ENCODE measurements at regions not wholly inside any gene's neighbourhood (a gene's known extent, or its start where the extent isn't known, plus 50 kb on each side); places are given as distances from the start of the nearest gene placed in this dataset.
"Not testable (repeated sequence)": the region's sequence is repeated elsewhere in the genome, so short reads cannot be mapped to it uniquely, and the experiment has no call there.

DNA sequence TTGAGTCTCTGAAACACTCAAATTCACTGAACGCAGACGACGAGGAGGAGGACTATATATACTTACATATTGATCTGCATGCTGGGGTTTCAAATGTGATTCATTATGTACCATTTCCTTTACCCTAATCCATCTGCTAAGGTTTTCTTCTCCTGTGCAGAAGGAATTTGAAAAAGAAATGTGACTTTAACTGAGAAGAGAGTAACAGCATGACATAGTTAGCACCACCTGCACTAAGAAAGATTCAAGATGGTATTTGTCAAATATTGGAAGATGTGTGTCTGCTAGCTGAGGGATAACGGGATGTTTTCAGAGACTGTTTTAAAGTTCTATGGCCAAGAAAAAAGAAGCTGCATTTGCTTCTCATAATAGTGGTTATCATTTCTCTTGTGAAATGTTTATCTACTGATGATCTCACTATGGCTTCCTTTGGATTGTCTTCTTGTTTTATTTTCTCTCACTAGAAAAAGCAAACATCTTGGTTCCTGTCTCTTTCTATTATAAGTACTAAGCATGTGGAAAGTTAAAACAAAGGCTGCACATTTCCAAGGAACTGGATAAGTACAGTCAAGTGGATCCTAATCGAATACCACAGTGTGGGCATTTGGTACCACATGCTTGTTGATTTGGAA lies 89.8 kb upstream of the TLE4 start:
- DNase-seq (ENCODE audit: extremely low spot score, insufficient read length, low read depth) (no peak), FAIRE-seq (no peak)

DNA sequence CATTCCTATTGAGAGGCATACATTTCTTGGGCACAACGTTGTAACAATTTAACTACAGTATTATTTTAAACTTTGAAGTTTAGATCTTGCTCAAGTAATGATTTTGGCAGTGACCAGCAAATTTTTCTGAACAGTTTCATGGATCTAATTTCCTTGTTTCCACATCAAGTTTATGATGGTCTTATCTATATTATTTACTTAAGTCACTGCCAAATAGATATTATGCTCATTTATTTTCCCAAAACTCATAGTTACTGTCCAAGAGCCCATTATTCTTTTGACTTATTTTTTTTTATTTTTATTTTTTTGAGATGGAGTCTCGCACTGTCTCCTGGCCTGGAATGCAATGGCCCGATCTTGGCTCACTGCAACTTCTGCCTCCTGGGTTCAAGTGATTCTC lies 86.5 kb upstream of the TLE4 start:
- DNase-seq (ENCODE audit: extremely low spot score, insufficient read length, low read depth) (no peak), FAIRE-seq (no peak)

DNA sequence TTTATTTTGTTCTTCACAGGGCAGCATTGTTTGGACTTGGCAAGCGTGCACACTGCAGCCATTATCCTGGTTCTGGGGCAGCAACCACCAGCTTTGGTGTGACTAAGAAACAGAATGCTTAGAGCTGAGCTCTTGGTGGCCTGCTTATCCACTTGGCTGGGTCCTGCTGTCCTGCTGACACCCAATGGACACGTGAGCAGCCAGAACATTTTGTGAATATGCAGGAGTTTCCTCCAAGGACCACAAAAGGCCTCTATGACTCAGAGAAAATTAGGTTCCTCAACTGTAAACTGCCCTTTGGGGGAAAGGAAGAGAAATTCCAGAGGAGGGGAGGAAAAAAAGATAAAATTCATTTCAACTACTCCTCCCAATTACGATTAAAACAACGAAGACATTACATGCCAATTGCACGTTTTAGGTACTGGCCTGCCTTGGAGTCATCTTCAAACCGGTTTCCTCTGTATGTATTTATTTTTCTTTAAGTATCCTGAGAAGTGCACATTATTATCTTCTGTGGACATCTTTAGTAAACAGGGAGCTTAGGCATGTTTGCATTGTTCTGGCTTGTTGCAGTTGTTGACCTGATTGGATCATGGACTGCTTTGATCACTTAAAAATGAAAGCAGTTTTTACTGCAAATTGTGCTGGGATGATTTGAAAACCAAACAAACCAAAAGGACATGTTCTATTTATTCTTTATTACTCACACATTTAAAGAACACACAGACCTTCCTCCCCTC lies 82.3 kb upstream of the TLE4 start:
- DNase-seq (ENCODE audit: extremely low spot score, insufficient read length, low read depth) = no peak

DNA sequence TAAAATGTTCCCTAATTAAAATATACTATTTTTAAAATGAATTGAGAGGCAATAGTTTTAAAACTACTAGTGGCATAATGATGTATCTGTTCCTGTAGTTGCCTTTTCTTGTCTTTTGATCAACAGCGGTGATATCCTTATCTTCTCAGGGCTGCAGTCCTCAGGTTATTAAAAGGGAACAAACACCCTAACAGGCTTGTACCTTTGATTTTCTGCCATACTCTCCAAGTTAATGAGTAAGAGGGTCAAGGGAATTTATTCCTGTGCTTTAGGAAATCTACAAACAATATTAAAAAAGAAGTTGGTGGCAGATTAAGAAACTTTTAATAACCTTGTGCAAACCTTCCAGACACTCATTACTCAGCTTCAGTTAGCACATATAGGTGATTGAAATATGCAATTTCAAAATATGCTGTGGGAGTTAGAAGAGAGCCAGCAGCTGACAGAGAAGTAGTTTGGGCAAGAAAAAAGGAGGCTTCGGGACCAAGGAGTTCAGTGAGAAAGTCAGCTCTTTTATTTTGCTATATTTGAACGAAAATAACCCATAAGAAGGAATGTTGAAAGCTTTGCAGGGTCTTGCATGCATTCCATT lies 81.0 kb upstream of the TLE4 start:
- no peak for FAIRE-seq
- no peak for DNase-seq (ENCODE audit: extremely low spot score, insufficient read length, low read depth)

More for the DNA sequence above, 82.3 kb upstream of the TLE4 start:
- FAIRE-seq = no peak

DNA sequence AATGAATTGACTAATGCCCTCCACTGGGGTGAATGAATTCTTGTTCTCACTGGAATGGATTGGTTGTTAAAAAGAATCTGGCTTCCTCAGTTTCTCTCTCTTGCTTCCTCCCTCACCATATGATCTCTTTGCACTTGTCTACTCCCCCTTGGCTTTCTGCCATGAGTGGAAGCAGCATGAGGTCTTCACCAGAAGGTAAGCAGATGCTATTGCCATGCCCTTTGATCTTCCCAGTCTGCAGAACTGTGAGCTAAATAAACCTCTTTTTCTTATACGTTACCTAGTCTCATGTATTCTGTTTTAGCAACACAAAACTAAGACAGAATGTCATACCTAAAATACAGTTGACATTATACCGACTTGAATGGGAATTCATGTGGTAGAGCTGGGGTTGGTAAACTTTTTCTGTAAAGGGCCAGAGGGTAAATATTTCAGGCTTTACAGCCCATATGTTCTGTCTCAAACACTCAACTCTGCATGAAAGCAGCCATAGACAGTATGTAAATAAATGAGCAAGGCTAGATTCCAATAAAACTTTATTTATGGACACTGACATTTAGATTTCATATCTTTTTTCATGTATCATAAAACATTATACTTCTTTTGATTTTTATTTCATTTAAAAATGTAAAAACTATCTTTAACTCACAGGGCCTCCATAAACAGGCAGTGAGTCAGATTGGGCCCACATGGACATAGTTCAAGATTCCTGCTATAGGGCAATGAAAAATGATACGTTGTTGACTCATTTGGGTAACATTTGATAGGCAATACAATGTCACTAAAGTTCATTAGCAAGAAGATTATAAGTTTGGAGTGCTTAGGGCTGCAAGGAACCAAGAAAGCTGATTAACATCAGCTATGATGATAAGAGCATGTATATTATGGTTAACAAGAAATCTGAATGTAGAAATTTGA lies 79.4 kb upstream of the TLE4 start:
- DNase-seq (ENCODE audit: extremely low spot score, insufficient read length, low read depth) = no peak
- FAIRE-seq = no peak

DNA sequence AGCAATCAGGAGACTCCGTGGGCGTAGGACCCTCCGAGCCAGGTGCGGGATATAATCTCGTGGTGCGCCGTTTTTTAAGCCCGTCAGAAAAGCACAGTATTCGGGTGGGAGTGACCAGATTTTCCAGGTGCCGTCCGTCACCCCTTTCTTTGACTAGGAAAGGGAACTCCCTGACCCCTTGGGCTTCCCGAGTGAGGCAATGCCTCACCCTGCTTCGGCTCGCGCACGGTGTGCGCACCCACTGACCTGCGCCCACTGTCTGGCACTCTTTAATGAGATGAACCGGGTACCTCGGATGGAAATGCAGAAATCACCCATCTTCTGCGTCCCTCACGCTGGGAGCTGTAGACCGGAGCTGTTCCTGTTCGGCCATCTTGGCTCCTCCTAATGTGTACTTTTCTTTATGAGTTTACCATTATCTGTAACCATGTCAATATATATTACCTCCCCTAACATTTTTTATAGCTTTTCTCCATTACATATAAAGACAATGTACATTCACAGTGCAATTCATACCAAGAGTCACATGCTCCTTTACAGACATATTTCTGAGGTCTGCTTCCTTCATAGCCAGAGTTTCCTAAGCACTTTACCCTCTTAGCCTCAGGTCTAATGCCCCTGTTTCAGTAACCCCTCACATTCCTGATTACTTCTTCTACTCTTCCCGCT lies 71.4 kb upstream of the TLE4 start:
- DNase-seq (ENCODE audit: extremely low spot score, insufficient read length, low read depth); FAIRE-seq: not testable (repeated sequence)

DNA sequence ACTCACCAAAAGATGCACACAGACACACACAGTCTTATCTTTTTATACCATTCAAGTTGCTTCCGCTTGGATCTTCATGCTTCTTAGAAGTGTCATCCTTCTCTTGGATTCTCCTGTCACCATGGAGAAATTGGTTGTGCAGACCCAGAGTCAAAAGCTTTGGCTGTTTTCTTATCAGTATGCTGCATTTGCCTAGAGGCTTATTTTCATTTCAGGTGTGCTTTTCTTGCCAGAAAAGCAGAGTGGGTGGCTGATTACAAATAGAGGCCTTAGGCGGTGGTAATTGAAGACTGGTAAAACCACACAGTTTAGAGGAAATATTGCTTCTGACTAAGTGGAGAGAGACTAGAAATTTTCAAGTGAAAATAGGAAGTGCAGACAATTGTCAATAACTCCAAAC lies 70.2 kb upstream of the TLE4 start:
- DNase-seq (ENCODE audit: extremely low spot score, insufficient read length, low read depth) (no peak), FAIRE-seq (no peak)

DNA sequence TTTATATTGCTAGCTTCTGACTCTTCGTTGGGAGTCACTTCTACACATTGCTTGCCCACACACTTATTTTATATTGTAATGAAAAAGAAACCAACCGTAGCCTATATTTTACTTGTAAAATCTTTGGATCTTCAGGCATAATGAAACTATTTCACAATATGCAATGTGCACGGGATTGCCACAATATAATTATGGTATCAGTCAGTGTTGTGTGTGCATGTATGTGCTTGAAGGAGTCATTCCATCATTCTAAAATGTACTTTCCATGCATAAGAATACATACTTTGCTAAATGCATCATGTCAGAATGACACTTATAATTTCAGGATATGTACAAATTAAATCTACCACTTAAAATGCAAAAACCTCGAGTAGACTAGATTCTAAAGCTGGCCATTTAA lies 64.0 kb upstream of the TLE4 start:
- FAIRE-seq = no peak

DNA sequence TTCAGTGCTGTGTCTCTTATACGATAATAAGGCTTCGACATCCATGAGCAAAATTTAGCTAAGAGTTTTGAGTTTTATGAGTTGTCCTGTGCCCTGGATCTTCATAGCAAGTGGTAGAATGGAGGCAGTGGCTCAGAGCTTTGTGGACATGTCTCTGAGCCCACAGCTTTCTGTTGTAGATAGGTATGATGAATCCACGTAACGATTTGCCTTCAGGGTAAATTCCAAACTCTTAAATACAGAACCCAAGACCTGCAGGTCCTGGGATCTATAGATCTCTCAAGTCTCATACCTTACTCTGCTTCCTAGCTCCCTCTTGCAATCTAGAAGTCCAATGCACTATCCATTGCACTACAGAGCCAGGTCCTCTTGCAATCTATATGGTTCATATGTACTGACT lies 59.5 kb upstream of the TLE4 start:
- FAIRE-seq (no peak), DNase-seq (ENCODE audit: extremely low spot score, insufficient read length, low read depth) (no peak)

More for the DNA sequence above, 64.0 kb upstream of the TLE4 start:
- DNase-seq (ENCODE audit: extremely low spot score, insufficient read length, low read depth) = no peak
